ENCODE measurements at regions not wholly inside any gene's neighbourhood (a gene's known extent, or its start where the extent isn't known, plus 50 kb on each side); places are given as distances from the start of the nearest gene placed in this dataset.
"Not testable (repeated sequence)": the region's sequence is repeated elsewhere in the genome, so short reads cannot be mapped to it uniquely, and the experiment has no call there.

DNA sequence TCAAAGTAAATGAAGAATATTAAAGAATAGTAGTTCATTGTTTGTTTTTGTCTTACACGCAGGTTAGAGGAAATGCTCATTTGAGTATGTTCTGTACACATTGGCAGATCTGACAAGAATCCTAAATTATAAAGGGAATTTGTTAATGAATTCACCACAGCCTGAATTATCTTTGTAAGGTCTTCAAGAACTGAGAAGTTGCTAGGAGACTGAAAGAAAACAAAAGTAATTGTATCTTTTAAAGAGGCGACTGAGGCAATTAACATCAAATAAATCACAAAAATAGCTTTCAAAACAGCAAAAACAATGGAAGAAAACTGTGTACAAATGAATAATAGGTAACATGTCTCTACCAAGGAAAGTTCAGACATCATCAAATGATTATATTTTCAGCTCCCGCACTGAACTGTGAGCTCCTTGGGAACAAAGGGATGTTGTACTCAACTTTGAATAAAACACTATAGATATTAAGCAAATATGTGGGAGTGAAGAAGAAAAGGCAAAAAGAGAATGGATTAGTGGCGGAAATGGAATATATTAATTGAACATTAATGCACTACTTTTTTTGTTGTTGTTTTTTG, 51.7 kb upstream of the ATIC start:
- no peak overlapping the region for H3K4me3 ChIP-seq (ENCODE audit: low read depth, poor library complexity, severe bottlenecking)
- intact Hi-C loops (cut with DNase I; ENCODE audit: low total_unique reads), result no loop called here
- no peak for TF ChIP-seq POLR2A (IDR thresholded peaks at IDR 0.05)
- TF ChIP-seq, protein P1, sequence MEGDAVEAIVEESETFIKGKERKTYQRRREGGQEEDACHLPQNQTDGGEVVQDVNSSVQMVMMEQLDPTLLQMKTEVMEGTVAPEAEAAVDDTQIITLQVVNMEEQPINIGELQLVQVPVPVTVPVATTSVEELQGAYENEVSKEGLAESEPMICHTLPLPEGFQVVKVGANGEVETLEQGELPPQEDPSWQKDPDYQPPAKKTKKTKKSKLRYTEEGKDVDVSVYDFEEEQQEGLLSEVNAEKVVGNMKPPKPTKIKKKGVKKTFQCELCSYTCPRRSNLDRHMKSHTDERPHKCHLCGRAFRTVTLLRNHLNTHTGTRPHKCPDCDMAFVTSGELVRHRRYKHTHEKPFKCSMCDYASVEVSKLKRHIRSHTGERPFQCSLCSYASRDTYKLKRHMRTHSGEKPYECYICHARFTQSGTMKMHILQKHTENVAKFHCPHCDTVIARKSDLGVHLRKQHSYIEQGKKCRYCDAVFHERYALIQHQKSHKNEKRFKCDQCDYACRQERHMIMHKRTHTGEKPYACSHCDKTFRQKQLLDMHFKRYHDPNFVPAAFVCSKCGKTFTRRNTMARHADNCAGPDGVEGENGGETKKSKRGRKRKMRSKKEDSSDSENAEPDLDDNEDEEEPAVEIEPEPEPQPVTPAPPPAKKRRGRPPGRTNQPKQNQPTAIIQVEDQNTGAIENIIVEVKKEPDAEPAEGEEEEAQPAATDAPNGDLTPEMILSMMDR (IDR thresholded peaks at IDR 0.05), result no peak
- DNase-seq (ENCODE audit: low spot score in 2 of 2), result no peak
- WGBS, 2 donors, result 38 to 45% methylated on average over 4 of the region's 4 CpGs

DNA sequence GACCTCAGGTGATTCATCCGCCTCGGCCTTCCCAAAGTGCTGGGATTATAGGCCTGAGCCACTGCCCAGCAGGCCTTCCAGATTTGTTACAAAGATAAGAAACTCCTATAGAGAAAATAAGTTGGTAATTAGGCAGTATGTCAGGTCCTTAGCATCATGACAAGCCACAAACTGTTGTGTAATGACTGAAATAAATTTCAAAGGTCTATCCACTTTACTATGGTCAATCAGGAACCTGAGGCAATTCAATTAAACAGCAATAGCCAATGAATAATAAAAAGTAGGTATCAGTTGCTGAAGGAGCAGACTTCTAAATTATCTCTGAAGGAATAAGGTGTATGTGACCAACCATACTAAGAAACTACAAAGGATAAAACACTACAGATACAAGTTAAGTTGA, 62.4 kb upstream of the ATIC start:
- intact Hi-C loops (cut with DNase I; ENCODE audit: low total_unique reads), result no loop called here
- no peak for DNase-seq (ENCODE audit: low spot score in 2 of 2)
- TF ChIP-seq, protein P1 (IDR thresholded peaks at IDR 0.05), result no peak
- no peak for TF ChIP-seq POLR2A (IDR thresholded peaks at IDR 0.05)
- 87 to 93% methylated on average over 2 of the region's 2 CpGs for WGBS, 2 donors
- H3K4me3 ChIP-seq (ENCODE audit: low read depth, poor library complexity, severe bottlenecking), result no peak overlapping the region

DNA sequence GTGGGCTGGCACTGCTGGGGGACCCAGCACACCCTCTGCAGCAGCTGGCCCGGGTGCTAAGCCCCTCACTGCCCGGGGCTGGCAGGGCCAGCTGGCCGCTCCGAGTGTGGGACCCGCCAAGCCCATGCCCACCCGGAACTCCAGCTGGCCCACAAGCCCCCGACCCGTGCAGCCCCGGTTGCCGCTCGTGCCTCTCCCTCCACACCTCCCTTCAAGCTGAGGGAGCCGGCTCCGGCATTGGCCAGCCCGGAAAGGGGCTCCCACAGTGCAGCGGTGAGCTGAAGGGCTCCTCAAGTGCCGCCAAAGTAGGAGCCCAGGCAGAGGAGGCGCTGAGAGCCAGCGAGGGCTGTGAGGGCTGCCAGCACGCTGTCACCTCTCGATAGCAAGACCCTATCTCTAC, 65.9 kb upstream of the ATIC start:
- DNase-seq (ENCODE audit: low spot score in 2 of 2); H3K4me3 ChIP-seq (ENCODE audit: low read depth, poor library complexity, severe bottlenecking); intact Hi-C loops (cut with DNase I; ENCODE audit: low total_unique reads): not testable (repeated sequence)
- WGBS, 2 donors, result 92 to 93% methylated on average over 20 of the region's 20 CpGs

DNA sequence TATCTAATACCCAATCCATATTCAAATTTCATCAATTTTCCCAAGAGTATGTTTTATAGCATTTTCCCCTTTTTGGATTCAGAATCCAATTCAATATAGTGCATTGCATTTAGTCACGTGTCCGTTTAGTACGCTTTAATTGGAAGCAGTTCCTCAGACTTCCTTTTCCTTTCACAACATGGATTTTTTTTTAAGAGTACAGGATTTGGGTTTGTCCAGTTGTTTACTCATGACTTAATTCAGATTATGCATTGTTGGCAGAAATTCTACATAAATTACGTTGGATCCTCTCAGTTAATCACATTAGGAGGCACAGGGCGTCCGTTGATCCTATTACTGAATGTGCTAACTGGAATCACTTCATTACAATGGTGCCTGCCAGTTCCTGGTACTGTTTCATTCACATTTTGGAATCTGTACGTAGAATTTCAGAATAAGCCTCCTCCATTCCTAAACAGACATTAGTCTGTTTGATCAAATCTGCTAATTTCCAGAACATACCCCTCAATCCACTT, 70.0 kb upstream of the ATIC start:
- 45 to 47% methylated on average over 7 of the region's 7 CpGs for WGBS, 2 donors
- DNase-seq (ENCODE audit: low spot score in 2 of 2), result no peak
- TF ChIP-seq POLR2A (IDR thresholded peaks at IDR 0.05), result no peak
- TF ChIP-seq, protein P1 (IDR thresholded peaks at IDR 0.05), result no peak
- no peak overlapping the region for H3K4me3 ChIP-seq (ENCODE audit: low read depth, poor library complexity, severe bottlenecking)
- intact Hi-C loops (cut with DNase I; ENCODE audit: low total_unique reads), result no loop called here

DNA sequence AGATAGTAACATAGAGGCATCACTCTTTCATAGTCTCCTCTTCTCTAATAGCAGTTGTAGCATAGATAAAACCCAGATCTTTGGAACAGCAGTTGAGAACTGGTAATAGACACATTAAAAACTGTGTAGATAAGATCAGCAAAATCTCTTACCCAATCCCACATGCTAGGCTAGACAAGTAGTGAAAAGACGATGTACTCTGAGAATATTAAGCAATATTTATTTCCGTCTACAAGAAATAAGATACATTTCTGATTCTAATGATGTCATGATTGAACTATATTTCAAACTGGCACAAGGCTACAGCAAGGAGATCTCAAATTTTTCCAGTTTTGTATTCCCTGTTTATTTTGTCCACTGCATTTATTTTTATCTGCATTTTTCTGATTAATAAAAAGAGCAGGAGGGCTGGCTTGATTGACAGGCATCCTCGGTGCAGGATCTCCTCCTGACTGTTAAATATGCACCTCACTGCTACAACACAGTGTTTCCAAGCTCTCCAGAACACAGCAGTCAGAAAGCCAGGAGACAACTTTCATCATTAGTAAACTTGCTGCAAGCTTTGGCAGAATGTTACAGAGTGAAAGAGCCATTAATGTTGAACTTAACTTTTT, 73.3 kb upstream of the ATIC start:
- 8 to 20% methylated on average over 3 of the region's 3 CpGs for WGBS, 2 donors
- H3K4me3 ChIP-seq (ENCODE audit: low read depth, poor library complexity, severe bottlenecking), result no peak overlapping the region
- intact Hi-C loops (cut with DNase I; ENCODE audit: low total_unique reads), result no loop called here
- TF ChIP-seq POLR2A (IDR thresholded peaks at IDR 0.05), result no peak
- TF ChIP-seq, protein P1 (IDR thresholded peaks at IDR 0.05), result no peak
- no peak for DNase-seq (ENCODE audit: low spot score in 2 of 2)

DNA sequence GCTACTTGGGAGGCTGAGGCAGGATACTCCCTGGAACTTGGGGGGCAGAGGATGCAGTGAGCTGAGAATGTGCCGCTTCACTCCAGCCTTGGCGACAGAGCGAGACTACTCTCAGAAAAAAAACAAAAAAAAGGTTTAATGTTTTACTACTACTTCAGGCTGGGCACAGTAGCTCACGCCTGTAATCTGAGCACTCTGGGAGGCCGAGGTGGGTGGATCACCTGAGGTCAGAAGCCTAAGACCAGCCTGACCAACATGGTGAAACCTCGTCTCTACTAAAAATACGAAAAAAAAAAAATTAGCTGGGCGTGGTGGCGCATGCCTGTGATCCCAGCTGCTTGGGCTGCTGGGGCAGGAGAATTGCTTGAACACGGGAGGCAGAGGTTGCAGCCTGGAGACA, 75.7 kb upstream of the ATIC start:
- intact Hi-C loops (cut with DNase I; ENCODE audit: low total_unique reads), result no loop called here
- WGBS, 2 donors, result 89 to 94% methylated on average over 10 of the region's 10 CpGs
- no peak overlapping the region for H3K4me3 ChIP-seq (ENCODE audit: low read depth, poor library complexity, severe bottlenecking)
- DNase-seq (ENCODE audit: low spot score in 2 of 2), result no peak
- no peak for TF ChIP-seq POLR2A (IDR thresholded peaks at IDR 0.05)
- TF ChIP-seq, protein P1 (IDR thresholded peaks at IDR 0.05), result no peak

DNA sequence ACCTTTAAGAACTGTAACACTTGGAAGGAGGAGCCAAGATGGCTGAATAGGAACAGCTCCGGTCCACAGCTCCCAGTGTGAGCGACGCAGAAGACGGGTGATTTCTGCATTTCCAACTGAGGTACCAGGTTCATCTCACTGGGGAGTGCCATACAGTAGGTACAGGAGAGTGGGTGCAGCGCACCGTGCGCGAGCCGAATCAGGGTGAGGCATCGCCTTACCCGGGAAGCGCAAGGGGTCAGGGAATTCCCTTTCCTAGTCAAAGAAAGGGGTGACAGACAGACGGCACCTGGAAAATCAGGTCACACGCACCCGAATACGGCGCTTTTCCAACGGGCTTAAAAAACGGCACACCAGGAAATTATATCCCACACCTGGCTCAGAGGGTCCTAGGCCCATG, 81.8 kb upstream of the ABCA12 start:
- DNase-seq (ENCODE audit: low spot score in 2 of 2); H3K4me3 ChIP-seq (ENCODE audit: low read depth, poor library complexity, severe bottlenecking); intact Hi-C loops (cut with DNase I; ENCODE audit: low total_unique reads): not testable (repeated sequence)
- WGBS, 2 donors, result 90 to 94% methylated on average over 19 of the region's 19 CpGs
